Fibroblast of lung (primary cell): ENCODE measurements at regions not wholly inside any gene's neighbourhood (a gene's known extent, or its start where the extent isn't known, plus 50 kb on each side); places are given as distances from the start of the nearest gene placed in this dataset.
"Not testable (repeated sequence)": the region's sequence is repeated elsewhere in the genome, so short reads cannot be mapped to it uniquely, and the experiment has no call there.

Experiments
- DNase-seq, 2 donors: peaks; one replicate each; pipeline versions ENCODE4 v3.0.0 to v3.0.0-alpha.2; 2010; ENCODE audit warnings: low read depth in 2 of 2
- H2AFZ ChIP-seq: 2 replicates; pipeline ENCODE4 v1.5.1; 2012; ENCODE audit warnings: low read length, control low read depth, inconsistent platforms
- H3K27ac ChIP-seq: 2 replicates; pipeline ENCODE4 v1.5.1; 2011; ENCODE audit warnings: low read length, control low read depth; ENCODE audit not compliant: insufficient read depth
- H3K27me3 ChIP-seq: 2 replicates; pipeline ENCODE4 v1.5.1; 2011; ENCODE audit warnings: mild to moderate bottlenecking, low read length; ENCODE audit not compliant: control insufficient read depth, insufficient read depth
- H3K36me3 ChIP-seq: 2 replicates; pipeline ENCODE4 v1.5.1; 2011; ENCODE audit warnings: low read length; ENCODE audit not compliant: control insufficient read depth, insufficient read depth
- H3K4me1 ChIP-seq: 2 replicates; pipeline ENCODE4 v1.5.1; 2011; ENCODE audit warnings: low read length; ENCODE audit not compliant: control insufficient read depth, insufficient read depth; ENCODE audit errors: extremely low read depth
- H3K4me2 ChIP-seq: 2 replicates; pipeline ENCODE4 v1.5.1; 2011; ENCODE audit warnings: low read length, control low read depth; ENCODE audit not compliant: insufficient read depth; ENCODE audit errors: extremely low read depth
- H3K4me3 ChIP-seq, 4 experiments: fragments of 200-600 bp in 1 of 4; sonication (generic) in 1 of 4; replicated peaks in 1 of 4; 2 replicates each; pipeline ENCODE4 v1.5.1; 2011 to 2016; ENCODE audit warnings: low read length in 4 of 4, low read depth in 3 of 4, mild to moderate bottlenecking in 3 of 4, control low read depth in 2 of 4, inconsistent platforms in 1 of 4, mixed read lengths in 1 of 4; ENCODE audit not compliant: insufficient read depth in 1 of 4; ENCODE audit errors: control extremely low read depth in 1 of 4
- H3K79me2 ChIP-seq: 2 replicates; pipeline ENCODE4 v1.5.1; 2012; ENCODE audit warnings: mild to moderate bottlenecking, low read length, inconsistent platforms; ENCODE audit not compliant: control insufficient read depth, insufficient read depth
- H3K9ac ChIP-seq: 2 replicates; pipeline ENCODE4 v1.5.1; 2011; ENCODE audit warnings: mild to moderate bottlenecking, low read length, control low read depth; ENCODE audit not compliant: insufficient read depth
- H3K9me3 ChIP-seq: 2 replicates; pipeline ENCODE4 v1.5.1; 2012; ENCODE audit warnings: low read depth, low read length; ENCODE audit not compliant: control insufficient read depth, insufficient read depth
- H4K20me1 ChIP-seq: 2 replicates; pipeline ENCODE4 v1.5.1; 2011; ENCODE audit warnings: low read length; ENCODE audit not compliant: control insufficient read depth, insufficient read depth; ENCODE audit errors: extremely low read depth
- EZH2 ChIP-seq: IDR thresholded peaks from 2 replicates; pipeline ENCODE4 v1.5.1; 2012; ENCODE audit warnings: low read length, control low read depth, mild to moderate bottlenecking; ENCODE audit errors: missing control alignments
- TF ChIP-seq, protein P1 (sequence below), 2 donors: IDR thresholded peaks in 1 of 2; conservative IDR thresholded peaks in 1 of 2; 1 replicate in 1 of 2; 2 replicates in 1 of 2; pipeline ENCODE4 v1.5.1; 2011 to 2012; ENCODE audit warnings: low read length in 2 of 2, control low read depth in 1 of 2, inconsistent platforms in 1 of 2, low read depth in 1 of 2, mild to moderate bottlenecking in 1 of 2

GRCh38 chr2:122340246-122340645 is 584.8 kb downstream of the TSN start:
- Histone ChIP-seq H3K4me2 (no peak overlapping the region), H3K79me2 (no peaks in the 10 kb centered on the region), H3K27ac (no peak overlapping the region), H3K4me3 (no peak overlapping the region), H3K27me3 (no peaks in the 10 kb centered on the region), H4K20me1 (no peaks in the 10 kb centered on the region), H3K9ac (no peak overlapping the region), H2AFZ (no peak overlapping the region), H3K36me3 (no peaks in the 10 kb centered on the region), H3K4me1 (no peaks in the 10 kb centered on the region), H3K9me3 (no peaks in the 10 kb centered on the region)
- DNase-seq, result no peak
- no peak for TF ChIP-seq EZH2
- TF ChIP-seq, protein P1, sequence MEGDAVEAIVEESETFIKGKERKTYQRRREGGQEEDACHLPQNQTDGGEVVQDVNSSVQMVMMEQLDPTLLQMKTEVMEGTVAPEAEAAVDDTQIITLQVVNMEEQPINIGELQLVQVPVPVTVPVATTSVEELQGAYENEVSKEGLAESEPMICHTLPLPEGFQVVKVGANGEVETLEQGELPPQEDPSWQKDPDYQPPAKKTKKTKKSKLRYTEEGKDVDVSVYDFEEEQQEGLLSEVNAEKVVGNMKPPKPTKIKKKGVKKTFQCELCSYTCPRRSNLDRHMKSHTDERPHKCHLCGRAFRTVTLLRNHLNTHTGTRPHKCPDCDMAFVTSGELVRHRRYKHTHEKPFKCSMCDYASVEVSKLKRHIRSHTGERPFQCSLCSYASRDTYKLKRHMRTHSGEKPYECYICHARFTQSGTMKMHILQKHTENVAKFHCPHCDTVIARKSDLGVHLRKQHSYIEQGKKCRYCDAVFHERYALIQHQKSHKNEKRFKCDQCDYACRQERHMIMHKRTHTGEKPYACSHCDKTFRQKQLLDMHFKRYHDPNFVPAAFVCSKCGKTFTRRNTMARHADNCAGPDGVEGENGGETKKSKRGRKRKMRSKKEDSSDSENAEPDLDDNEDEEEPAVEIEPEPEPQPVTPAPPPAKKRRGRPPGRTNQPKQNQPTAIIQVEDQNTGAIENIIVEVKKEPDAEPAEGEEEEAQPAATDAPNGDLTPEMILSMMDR (conservative IDR thresholded peaks at IDR 0.05 in 1 of 2, IDR thresholded peaks at IDR 0.05 in 1 of 2; ENCODE audit: low read depth in 1 of 2, low read length in 2 of 2), result no peak

DNA sequence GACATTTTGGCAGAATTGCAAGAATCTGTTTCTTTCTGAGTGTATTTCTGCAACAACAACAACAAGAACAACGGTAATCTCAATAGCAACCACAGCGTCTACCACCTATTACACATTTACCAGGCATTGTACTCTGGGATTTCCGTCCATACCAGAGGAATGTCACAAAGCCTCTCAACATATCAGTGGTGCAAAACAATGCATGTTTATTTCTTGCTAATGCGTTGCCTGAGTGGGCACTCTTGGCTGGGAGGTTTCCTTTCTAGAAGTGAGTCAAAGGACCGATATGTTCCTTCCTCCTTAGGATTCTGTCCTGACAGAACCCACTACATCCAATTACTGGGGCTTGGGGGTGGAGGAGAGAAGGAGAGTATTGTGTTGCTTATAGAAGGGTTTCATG is 585.6 kb downstream of the TSN start:
- H3K4me3 ChIP-seq, result no peak overlapping the region
- no peak for TF ChIP-seq EZH2
- TF ChIP-seq, protein P1 (conservative IDR thresholded peaks at IDR 0.05 in 1 of 2, IDR thresholded peaks at IDR 0.05 in 1 of 2; ENCODE audit: low read depth in 1 of 2, low read length in 2 of 2), result no peak
- H4K20me1 ChIP-seq, result no peaks in the 10 kb centered on the region
- H3K9me3 ChIP-seq, result no peaks in the 10 kb centered on the region
- H3K9ac ChIP-seq, result no peak overlapping the region
- H2AFZ ChIP-seq, result no peak overlapping the region
- DNase-seq, result peak in 1 of 2 donors; percentile 9
- H3K4me2 ChIP-seq, result no peak overlapping the region
- no peaks in the 10 kb centered on the region for H3K27me3 ChIP-seq
- H3K27ac ChIP-seq, result no peak overlapping the region
- H3K4me1 ChIP-seq, result no peaks in the 10 kb centered on the region
- H3K79me2 ChIP-seq, result no peaks in the 10 kb centered on the region
- no peaks in the 10 kb centered on the region for H3K36me3 ChIP-seq

DNA sequence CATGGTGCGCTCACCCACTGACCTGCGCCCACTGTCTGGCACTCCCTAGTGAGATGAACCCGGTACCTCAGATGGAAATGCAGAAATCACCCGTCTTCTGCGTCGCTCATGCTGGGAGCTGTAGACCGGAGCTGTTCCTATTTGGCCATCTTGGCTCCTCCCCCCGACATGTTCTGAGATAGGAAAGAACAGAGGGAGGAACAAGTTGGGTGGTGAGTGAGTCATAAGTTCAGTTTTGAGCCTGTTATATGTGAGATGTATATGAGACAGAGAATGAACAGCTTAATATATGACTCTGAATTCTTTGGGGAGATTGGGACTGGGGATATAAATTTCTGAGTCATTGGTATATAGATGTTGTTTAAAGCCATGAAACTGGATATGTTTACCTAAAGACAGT is 596.7 kb downstream of the TSN start:
- H3K79me2 ChIP-seq, H3K36me3 ChIP-seq, H3K9me3 ChIP-seq, H3K9ac ChIP-seq, H2AFZ ChIP-seq, H3K27me3 ChIP-seq, H3K27ac ChIP-seq, H3K4me2 ChIP-seq, DNase-seq, H4K20me1 ChIP-seq, H3K4me1 ChIP-seq, H3K4me3 ChIP-seq: not testable (repeated sequence)
